HG03432 (cell line): ENCODE measurements at regions not wholly inside any gene's neighbourhood (a gene's known extent, or its start where the extent isn't known, plus 50 kb on each side); places are given as distances from the start of the nearest gene placed in this dataset.
"Not testable (repeated sequence)": the region's sequence is repeated elsewhere in the genome, so short reads cannot be mapped to it uniquely, and the experiment has no call there.

ENCODE experiments used
- ATAC-seq: cut with Tn5 transposase; IDR thresholded peaks from one replicate; pipeline ENCODE4 v1.9.1; 2021; ENCODE audit warnings: mild to moderate bottlenecking, moderate library complexity; ENCODE audit not compliant: unreplicated experiment

GRCh38 chr20:24418731-24419130, 50.7 kb upstream of the SYNDIG1 start:
- no peak for ATAC-seq

- no peak for ATAC-seq
Observed at GRCh38 chr20:24417485-24417884, 51.9 kb upstream of the SYNDIG1 start.

- ATAC-seq, result not testable (repeated sequence)
Observed at GRCh38 chr20:24415444-24415843, 54.0 kb upstream of the SYNDIG1 start.

GRCh38 chr20:24411834-24412216, 57.6 kb upstream of the SYNDIG1 start:
- no peak for ATAC-seq

GRCh38 chr20:24411003-24411833, 58.2 kb upstream of the SYNDIG1 start:
- ATAC-seq, result no peak

GRCh38 chr20:24407151-24407550, 62.3 kb upstream of the SYNDIG1 start:
- no peak for ATAC-seq

- ATAC-seq, result no peak
Observed at GRCh38 chr20:24406750-24407149, 62.7 kb upstream of the SYNDIG1 start.

GRCh38 chr20:24406251-24406650, 63.2 kb upstream of the SYNDIG1 start:
- no peak for ATAC-seq

- ATAC-seq, result no peak
Observed at GRCh38 chr20:24405810-24406209, 63.6 kb upstream of the SYNDIG1 start.

- ATAC-seq, result no peak
Observed at GRCh38 chr20:24403406-24403805, 66.0 kb upstream of the SYNDIG1 start.

GRCh38 chr20:24402188-24402587, 67.2 kb upstream of the SYNDIG1 start:
- no peak for ATAC-seq

- no peak for ATAC-seq
Observed at GRCh38 chr20:24395151-24395550, 74.3 kb upstream of the SYNDIG1 start.

GRCh38 chr20:24393903-24394302, 75.5 kb upstream of the SYNDIG1 start:
- no peak for ATAC-seq

- ATAC-seq, result no peak
Observed at GRCh38 chr20:24392612-24393011, 76.8 kb upstream of the SYNDIG1 start.

GRCh38 chr20:24389686-24390085, 79.7 kb upstream of the SYNDIG1 start:
- ATAC-seq, result no peak

GRCh38 chr20:24388828-24389380, 80.5 kb upstream of the SYNDIG1 start:
- no peak for ATAC-seq

GRCh38 chr20:24385547-24385946, 83.9 kb upstream of the SYNDIG1 start:
- ATAC-seq, result no peak

GRCh38 chr20:24384865-24385264, 84.6 kb upstream of the SYNDIG1 start:
- no peak for ATAC-seq

GRCh38 chr20:24382743-24383142, 86.7 kb upstream of the SYNDIG1 start:
- no peak for ATAC-seq

GRCh38 chr20:24382331-24382730, 87.1 kb upstream of the SYNDIG1 start:
- no peak for ATAC-seq

- no peak for ATAC-seq
Observed at GRCh38 chr20:24381886-24382285, 87.5 kb upstream of the SYNDIG1 start.

- ATAC-seq, result no peak
Observed at GRCh38 chr20:24379484-24379927, 89.9 kb upstream of the SYNDIG1 start.
